AG09319 (cell line): ENCODE measurements at regions not wholly inside any gene's neighbourhood (a gene's known extent, or its start where the extent isn't known, plus 50 kb on each side); places are given as distances from the start of the nearest gene placed in this dataset.

Experiments used
- DNase-seq: peaks from one replicate; pipeline ENCODE4 v3.0.0-alpha.2; 2010; ENCODE audit warnings: low read depth; ENCODE audit errors: extremely low read depth
- TF ChIP-seq, protein P1 (sequence below): IDR thresholded peaks from 2 replicates; pipeline ENCODE4 v1.5.1; 2011; ENCODE audit warnings: low read depth, mild to moderate bottlenecking, inconsistent platforms, low read length, moderate library complexity

DNA sequence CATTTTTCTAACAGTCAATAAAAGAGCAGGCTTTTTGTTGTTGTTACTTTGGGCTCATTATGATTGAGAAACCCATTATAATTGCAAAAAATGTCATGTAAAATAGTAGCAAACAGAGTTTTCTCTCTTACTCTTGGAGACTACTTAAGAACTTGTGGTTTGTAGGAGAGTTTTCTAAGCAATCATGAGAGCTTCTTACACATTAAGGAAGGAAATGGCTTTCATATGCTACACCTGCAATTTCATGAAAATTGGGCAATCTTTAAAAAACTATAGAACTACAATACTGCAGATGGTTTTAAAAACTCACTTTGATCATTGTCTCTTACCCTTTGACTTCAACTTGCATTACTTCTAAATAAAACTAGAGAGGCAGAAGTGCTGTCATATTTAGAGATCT is 701.8 kb downstream of the ZPLD1 start:
- no peak for DNase-seq
- TF ChIP-seq, protein P1, sequence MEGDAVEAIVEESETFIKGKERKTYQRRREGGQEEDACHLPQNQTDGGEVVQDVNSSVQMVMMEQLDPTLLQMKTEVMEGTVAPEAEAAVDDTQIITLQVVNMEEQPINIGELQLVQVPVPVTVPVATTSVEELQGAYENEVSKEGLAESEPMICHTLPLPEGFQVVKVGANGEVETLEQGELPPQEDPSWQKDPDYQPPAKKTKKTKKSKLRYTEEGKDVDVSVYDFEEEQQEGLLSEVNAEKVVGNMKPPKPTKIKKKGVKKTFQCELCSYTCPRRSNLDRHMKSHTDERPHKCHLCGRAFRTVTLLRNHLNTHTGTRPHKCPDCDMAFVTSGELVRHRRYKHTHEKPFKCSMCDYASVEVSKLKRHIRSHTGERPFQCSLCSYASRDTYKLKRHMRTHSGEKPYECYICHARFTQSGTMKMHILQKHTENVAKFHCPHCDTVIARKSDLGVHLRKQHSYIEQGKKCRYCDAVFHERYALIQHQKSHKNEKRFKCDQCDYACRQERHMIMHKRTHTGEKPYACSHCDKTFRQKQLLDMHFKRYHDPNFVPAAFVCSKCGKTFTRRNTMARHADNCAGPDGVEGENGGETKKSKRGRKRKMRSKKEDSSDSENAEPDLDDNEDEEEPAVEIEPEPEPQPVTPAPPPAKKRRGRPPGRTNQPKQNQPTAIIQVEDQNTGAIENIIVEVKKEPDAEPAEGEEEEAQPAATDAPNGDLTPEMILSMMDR, result no peak

DNA sequence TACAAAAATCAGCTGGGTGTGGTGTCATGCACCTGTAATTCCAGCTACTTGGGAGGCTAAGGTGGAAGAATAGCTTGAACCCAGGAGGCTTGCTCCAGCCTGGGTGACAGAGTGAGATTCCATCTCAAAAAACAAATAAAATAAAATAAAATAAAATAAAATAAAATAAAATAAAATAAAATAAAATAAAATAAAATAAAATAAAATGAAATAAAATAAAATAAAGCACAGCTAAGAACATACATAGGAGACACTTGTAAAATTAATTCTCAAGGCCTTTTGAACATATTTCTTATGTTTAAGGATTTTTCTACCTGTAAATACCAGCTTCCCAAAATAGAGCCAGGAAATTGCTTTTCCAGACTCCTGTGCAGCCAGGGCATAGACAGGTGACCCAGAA is 703.0 kb downstream of the ZPLD1 start:
- TF ChIP-seq, protein P1, result no peak
- DNase-seq, result no peak

DNA sequence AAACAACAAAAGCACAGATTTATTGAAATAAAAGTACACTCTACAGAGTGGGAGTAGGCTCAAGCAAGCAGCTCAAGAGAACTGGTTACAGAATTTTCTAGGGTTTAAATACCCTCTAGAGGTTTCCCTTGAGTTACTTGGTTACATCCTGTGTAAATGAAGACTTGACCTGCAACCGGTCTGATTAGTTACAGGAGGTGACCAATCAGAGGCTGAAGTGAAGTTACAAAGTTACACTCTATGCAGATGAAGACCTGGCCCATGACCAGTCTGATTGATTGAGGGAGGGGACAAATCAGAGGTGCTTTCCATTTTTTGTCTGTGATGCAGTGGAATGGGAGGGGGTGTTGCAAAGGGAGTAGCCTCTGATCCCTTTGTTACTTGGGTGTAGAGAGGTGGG is 723.4 kb downstream of the ZPLD1 start:
- no peak for DNase-seq

DNA sequence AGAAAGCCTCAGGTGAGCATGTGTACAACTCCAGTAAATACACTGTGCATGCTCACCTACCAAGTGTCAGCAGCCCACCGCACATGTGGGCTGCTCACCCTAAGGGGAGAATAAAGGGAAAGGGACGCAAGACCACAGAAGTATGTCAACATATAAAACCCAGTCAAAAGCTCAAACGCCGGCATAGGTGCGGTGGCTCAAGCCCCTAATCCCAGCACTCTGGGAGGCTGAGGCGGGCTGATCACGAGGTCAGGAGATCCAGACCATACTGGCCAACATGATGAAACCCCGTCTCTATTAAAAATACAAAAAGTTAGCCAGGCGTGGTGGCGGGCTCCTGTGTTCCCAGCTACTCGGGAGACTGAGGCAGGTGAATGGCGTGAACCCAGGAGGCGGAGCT is 732.1 kb downstream of the ZPLD1 start:
- TF ChIP-seq, protein P1, result no peak
- DNase-seq, result no peak

More for the DNA sequence above, 723.4 kb downstream of the ZPLD1 start:
- TF ChIP-seq, protein P1, result no peak

DNA sequence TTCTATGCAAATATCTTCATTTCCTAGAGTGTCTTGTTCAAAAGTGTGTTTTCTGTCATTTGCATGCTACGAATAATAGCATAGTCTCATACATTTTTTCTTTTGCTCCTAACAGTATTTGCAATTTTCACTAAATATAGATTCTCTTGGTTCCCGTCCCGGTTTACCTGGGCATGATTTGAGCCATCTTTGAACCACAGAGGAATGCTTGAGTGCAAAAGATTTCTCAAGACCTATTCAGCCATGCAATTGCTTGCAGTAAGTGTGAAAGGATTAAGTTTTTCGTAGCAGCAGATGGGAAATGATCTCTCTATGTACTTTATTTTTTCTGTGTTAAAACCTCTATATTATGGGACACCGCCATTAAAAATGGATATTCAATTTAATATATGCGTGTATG is 733.0 kb downstream of the ZPLD1 start:
- no peak for DNase-seq
- TF ChIP-seq, protein P1, result no peak

DNA sequence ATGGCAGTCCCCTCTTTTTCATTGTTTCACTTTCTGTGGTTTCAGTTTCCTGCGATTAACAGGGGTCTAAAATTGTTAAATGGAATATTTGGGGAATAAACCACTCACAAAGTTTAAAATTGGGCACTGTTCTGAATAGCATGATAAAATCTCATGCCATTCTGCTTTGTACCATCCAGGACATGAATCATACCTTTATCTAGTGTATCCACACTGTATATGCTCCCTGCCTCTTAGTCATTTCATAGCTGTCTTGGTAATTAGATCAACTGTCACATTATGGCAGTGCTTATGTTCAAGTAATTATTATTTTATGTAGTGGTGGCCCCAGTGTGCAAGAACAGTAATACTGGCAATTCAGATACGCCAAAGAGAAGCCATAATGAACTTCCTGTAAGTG is 734.5 kb downstream of the ZPLD1 start:
- DNase-seq, result no peak
- TF ChIP-seq, protein P1, result no peak

DNA sequence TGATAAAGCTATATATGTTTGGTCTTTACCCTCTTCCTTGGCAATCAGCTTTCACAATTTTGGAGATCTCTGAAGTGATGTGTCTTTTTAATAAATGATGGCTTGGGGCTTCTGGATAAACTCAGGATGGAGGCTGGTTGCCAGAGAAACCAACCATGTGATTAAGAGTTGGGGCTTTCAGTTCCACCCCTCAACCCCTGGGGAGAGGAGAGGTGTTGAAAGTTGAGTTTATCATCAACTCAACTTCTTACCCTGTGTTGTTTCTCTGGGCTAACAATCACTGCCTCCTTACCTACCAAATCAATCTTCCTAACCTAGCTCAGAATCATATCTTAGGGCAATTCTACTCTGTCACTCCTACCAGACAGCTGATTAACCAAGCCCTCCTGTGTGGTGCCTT is 735.8 kb downstream of the ZPLD1 start:
- no peak for DNase-seq

More for the DNA sequence above, 735.8 kb downstream of the ZPLD1 start:
- TF ChIP-seq, protein P1, result no peak
